HFFc6 (cell line): ENCODE measurements at regions not wholly inside any gene's neighbourhood (a gene's known extent, or its start where the extent isn't known, plus 50 kb on each side); places are given as distances from the start of the nearest gene placed in this dataset.

Experiments used
- DNase-seq: peaks from one replicate; pipeline ENCODE4 v3.0.0-alpha.2; 2018
- H3K27ac Mint-ChIP-seq: 2 replicates; pipeline ENCODE4 v1.8.0; 2020; ENCODE audit warnings: mild to moderate bottlenecking, mixed read lengths
- H3K27me3 Mint-ChIP-seq: 2 replicates; pipeline ENCODE4 v1.8.0; 2021; ENCODE audit warnings: mild to moderate bottlenecking, moderate library complexity, mixed read lengths; ENCODE audit not compliant: insufficient read depth
- H3K36me3 Mint-ChIP-seq: 2 replicates; pipeline ENCODE4 v1.8.0; 2021; ENCODE audit warnings: low read depth, mixed read lengths
- H3K4me1 Mint-ChIP-seq: 2 replicates; pipeline ENCODE4 v1.8.0; 2020; ENCODE audit warnings: low read depth, mixed read lengths
- H3K4me3 Mint-ChIP-seq: 2 replicates; pipeline ENCODE4 v1.8.0; 2020; ENCODE audit warnings: mild to moderate bottlenecking, moderate library complexity, mixed read lengths
- H3K9me3 Mint-ChIP-seq: 2 replicates; pipeline ENCODE4 v1.8.0; 2020; ENCODE audit warnings: mild to moderate bottlenecking, mixed read lengths
- CTCF ChIP-seq: fragments of 200-600 bp; sonication (generic); IDR thresholded peaks from 2 replicates; pipeline ENCODE4 v1.5.0; 2021; ENCODE audit warnings: antibody characterized with exemption, mild to moderate bottlenecking

DNA sequence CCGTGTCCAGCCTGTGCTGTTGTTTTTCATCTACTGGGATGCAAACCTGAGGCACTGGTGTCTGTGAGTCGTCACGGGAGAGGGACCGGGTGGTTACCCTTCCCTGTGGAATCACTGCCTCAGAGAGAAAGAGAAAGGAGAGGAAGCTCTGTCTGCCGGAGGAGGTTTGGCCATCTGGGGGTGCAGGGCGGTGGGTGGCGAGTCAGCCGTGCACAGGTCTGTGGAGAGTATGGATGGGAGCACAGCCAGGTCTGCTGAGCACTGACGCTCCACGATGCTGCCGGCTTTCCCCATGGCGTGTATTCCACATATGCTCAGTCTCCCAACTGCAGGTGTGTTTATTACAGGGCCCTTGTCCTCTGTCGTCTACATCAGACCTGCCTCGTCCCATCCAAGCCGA, 395.2 kb upstream of the IRX4 start:
- H3K4me1 Mint-ChIP-seq, result no peaks in the 10 kb centered on the region
- no peak overlapping the region for H3K4me3 Mint-ChIP-seq
- H3K27ac Mint-ChIP-seq, result no peak overlapping the region
- peaks cover 50% of the 10 kb centered on the region for H3K9me3 Mint-ChIP-seq
- DNase-seq, result no peak
- no peaks in the 10 kb centered on the region; the same call in 1 of the 2 replicates for H3K36me3 Mint-ChIP-seq
- no peak for TF ChIP-seq CTCF
- H3K27me3 Mint-ChIP-seq, result peaks cover 3% of the 10 kb centered on the region; the same call in 1 of the 2 replicates

- Mint-ChIP-seq H3K4me1 (no peaks in the 10 kb centered on the region), H3K27ac (no peak overlapping the region), H3K9me3 (peaks cover 39% of the 10 kb centered on the region), H3K4me3 (no peak overlapping the region), H3K36me3 (no peaks in the 10 kb centered on the region; the same call in 1 of the 2 replicates), H3K27me3 (peaks cover 3% of the 10 kb centered on the region; the same call in 1 of the 2 replicates)
- no peak for DNase-seq
- TF ChIP-seq CTCF, result no peak
Measured at GRCh38 chr5:2276101-2276500, 393.4 kb upstream of the IRX4 start.

DNA sequence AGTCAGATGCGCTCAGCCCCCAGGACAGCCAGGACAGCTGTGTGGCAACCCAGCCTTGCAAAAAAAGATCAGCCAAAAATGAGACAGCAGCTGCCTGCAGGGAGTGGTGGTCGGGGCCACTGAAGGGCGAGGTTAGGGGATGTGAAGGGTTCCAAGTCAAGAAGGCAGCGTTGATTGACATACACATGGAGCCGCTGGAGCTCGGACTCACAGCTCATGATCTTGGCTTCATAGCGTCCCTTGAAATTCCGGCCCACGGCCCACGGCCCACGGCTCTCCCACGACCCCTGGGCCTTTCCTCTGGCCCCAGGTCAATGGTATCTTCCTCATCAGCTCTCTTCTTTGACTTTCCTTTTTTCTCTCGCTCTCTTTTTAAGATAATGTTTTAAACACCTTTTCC, 390.0 kb upstream of the IRX4 start:
- DNase-seq, result no peak
- Mint-ChIP-seq H3K36me3 (no peaks in the 10 kb centered on the region), H3K27ac (no peak overlapping the region), H3K4me3 (no peak overlapping the region), H3K27me3 (peaks cover 5% of the 10 kb centered on the region; the same call in 1 of the 2 replicates), H3K9me3 (peaks cover 32% of the 10 kb centered on the region), H3K4me1 (no peaks in the 10 kb centered on the region)
- no peak for TF ChIP-seq CTCF

- no peaks in the 10 kb centered on the region for H3K4me1 Mint-ChIP-seq
- H3K4me3 Mint-ChIP-seq, result no peak overlapping the region
- peaks cover 5% of the 10 kb centered on the region; the same call in 1 of the 2 replicates for H3K27me3 Mint-ChIP-seq
- peaks cover 32% of the 10 kb centered on the region for H3K9me3 Mint-ChIP-seq
- H3K27ac Mint-ChIP-seq, result no peak overlapping the region
- no peak for DNase-seq
- no peaks in the 10 kb centered on the region for H3K36me3 Mint-ChIP-seq
- no peak for TF ChIP-seq CTCF
Measured at GRCh38 chr5:2272039-2272438, 389.3 kb upstream of the IRX4 start.

DNA sequence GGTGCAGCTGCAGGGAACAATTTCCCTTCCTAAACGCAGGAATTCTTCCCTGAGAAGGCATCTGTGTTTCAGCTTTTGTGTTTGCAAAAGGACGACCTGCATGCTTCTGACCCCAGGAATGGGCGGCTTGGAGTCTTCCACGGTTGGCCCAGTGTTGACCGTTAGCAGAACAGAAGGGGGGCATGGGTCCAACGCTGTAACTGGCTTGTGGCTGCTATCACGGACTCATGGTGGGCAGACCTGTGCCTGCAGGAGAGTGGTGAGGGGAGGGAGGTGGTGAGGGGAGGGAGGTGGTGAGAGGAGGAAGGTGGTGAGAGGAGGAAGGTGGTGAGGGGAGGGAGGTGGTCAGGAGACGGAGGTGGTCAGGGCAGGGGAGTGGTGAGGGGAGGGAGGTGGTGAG, 388.6 kb upstream of the IRX4 start:
- Mint-ChIP-seq H3K4me3 (no peak overlapping the region), H3K27me3 (peaks cover 5% of the 10 kb centered on the region; the same call in 1 of the 2 replicates), H3K36me3 (no peaks in the 10 kb centered on the region), H3K27ac (no peak overlapping the region), H3K9me3 (peaks cover 32% of the 10 kb centered on the region), H3K4me1 (no peaks in the 10 kb centered on the region)
- no peak for TF ChIP-seq CTCF
- DNase-seq, result no peak

GRCh38 chr5:2270467-2270866, 387.7 kb upstream of the IRX4 start:
- Mint-ChIP-seq H3K4me3 (no peak overlapping the region), H3K9me3 (peaks cover 27% of the 10 kb centered on the region), H3K27me3 (peaks cover 5% of the 10 kb centered on the region; the same call in 1 of the 2 replicates), H3K36me3 (no peaks in the 10 kb centered on the region), H3K4me1 (no peaks in the 10 kb centered on the region), H3K27ac (no peak overlapping the region)
- no peak for TF ChIP-seq CTCF
- no peak for DNase-seq
